GM19452 (cell line): ENCODE measurements at regions not wholly inside any gene's neighbourhood (a gene's known extent, or its start where the extent isn't known, plus 50 kb on each side); places are given as distances from the start of the nearest gene placed in this dataset.
A peak's percentile ranks its signal among the peaks of the same experiment; 100 is the strongest.

Experiments used
- ATAC-seq: cut with Tn5 transposase; IDR thresholded peaks from one replicate; pipeline ENCODE4 v1.9.1; 2021; ENCODE audit not compliant: unreplicated experiment

DNA sequence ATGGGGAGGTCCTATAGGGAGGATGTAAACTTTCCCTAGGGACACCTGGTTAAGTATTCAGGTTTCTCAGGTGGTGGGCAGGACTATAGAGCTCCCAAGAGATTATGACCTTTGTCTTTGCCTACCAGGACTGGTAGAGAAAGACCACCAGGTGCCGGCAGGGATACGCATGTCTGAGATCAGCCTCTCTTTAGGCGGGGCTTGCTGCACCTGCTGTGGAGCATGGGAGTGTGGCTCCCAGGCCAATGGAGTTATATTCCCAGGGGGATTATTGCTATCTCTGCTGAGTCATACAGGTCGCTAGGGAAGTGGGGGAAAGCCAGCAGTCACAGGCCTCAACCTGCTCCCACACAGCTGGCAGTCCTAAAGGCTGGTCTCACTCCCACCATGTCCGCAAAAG, 280.5 kb upstream of the MMS22L start:
- ATAC-seq, result no peak

- no peak for ATAC-seq
These were observed 289.9 kb upstream of the MMS22L start for GRCh38 chr6:97572943-97573342.

GRCh38 chr6:97586344-97586743, 303.3 kb upstream of the MMS22L start:
- ATAC-seq, result peak; percentile 51

DNA sequence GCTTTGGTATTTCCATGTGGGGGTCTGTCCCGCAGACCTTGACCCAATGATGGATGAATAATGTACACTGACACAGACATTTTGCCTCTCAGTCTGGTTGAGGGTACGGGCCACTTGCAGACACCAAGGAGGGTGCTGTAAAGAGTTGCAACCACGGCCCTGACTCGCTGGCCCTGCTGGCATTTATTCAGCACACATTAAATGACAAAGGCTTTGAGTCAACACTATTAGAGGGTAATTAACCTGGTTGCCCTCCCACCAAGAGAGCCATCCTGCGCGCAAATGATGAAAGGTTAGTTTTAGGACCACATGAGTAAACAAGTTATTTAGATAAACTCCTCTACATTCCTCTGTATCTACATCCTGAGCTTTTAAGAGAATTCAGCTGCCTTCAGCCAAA, 308.9 kb upstream of the MMS22L start:
- ATAC-seq, result no peak

GRCh38 chr6:97594844-97595243, 311.8 kb upstream of the MMS22L start:
- ATAC-seq, result no peak

DNA sequence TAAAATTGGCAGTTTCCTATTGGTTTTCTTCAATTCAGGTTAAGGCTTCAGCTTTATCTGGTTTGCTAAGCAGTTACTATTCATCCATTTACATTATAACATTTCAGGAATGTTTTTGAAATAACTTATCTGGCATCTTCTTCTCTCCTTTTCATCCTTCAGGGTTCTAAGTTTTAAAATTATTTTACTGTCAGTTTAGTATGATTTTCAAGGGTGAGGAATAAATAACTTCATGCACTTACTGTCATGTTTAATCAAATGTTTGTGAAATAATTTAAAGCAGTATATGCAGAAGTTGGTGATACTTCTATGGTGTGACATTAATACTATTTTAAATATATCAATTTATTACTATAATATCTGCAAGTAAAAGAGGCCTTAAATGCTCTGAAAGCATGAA, 338.1 kb upstream of the MMS22L start:
- ATAC-seq, result no peak

GRCh38 chr6:97626671-97627441, 343.8 kb upstream of the MMS22L start:
- no peak for ATAC-seq

GRCh38 chr6:97629180-97629579, 346.2 kb upstream of the MMS22L start:
- ATAC-seq, result no peak

- ATAC-seq, result no peak
These were observed 347.6 kb upstream of the MMS22L start for GRCh38 chr6:97630604-97631003.

DNA sequence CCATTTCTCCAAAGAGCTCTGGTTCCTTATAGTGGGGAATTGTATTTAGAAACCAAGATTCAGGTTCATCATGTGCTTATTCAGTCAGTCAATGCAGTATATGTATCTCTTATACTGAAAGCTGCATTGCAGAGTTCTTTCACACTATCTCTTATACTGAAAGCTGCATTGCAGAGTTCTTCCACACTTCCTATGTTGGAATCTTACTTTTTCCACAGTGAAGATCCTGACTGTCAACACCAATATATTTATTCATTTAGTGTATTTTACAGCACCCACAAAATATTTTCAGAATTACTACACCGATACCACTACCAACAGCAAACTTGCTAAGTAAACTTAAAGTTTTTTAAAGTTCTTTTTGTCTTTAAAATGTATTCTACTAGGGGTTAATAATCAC, 349.3 kb upstream of the MMS22L start:
- no peak for ATAC-seq

DNA sequence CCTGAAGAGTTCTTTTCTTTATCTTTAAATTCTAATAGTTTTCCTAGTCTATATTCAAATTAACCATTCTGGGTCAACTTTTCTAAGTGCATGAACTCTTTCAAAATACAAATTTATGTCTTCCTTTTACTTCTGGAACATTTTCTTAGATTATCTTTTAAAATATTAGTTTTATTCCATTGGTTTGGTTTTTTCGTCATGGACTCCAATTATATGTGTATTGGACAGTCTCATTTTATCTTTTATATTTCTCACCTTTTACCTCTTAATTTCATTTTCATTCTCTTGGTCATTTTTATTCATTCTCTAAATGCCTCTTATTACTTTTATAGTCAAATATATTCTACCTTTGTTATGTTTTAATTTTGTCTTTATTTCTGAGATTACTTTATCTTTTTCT, 356.7 kb upstream of the MMS22L start:
- ATAC-seq, result no peak

GRCh38 chr6:97644353-97644752, 361.3 kb upstream of the MMS22L start:
- no peak for ATAC-seq

- no peak for ATAC-seq
These were observed 362.7 kb upstream of the MMS22L start for GRCh38 chr6:97645757-97646156.

- no peak for ATAC-seq
These were observed 370.1 kb upstream of the MMS22L start for GRCh38 chr6:97653076-97653475.

- no peak for ATAC-seq
These were observed 370.5 kb upstream of the MMS22L start for GRCh38 chr6:97653517-97653916.

GRCh38 chr6:97654674-97655073, 371.7 kb upstream of the MMS22L start:
- ATAC-seq, result no peak

GRCh38 chr6:97656236-97656635, 373.2 kb upstream of the MMS22L start:
- no peak for ATAC-seq

DNA sequence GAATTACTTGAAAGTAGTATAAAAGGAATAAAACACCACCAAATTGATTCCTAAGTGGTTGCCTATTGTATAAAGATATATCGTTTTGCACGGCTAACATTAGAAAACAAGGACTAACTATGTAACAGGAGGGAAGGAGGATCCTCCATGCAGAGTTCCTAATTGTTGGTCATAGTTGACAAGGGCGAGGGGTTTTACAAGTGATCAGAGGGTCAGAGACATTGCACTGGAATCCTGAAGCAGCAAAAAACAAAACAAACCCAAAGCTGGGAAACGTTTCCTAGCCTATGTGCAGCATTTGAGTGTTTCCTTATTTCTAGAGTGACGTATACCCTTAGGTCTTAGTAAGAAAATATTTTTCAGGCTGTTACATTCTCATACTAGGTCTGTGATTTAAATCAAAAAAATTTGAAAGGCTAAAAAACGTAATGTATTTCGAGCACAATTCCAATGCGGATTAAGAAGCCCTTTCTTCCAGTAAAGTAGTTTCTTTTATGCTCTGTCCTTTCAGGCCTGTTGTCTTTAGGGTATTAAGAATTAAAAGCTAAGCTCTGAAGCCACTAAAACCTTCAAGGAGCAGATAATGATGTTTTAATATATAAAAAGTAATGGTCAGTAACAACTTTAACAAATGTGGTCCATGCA, 373.8 kb upstream of the MMS22L start:
- no peak for ATAC-seq

DNA sequence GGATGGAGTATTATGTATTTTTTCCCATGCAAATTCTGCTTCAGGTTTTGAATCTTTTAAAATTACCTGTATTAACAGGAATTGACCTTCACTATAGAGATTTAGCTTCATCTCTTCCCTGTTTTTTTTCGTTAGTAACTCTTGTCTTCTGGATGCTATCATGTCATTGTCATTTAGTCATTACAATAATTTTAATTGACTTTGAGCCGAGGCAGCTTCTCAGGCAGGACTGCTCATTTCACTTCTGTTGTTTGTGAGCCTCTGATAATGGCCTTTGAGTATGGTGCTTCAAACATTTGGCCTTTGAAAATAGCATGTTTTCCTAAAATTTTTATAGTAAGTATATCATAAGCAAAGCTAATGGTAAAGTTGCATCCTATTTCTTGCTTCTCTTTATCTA, 375.1 kb upstream of the MMS22L start:
- ATAC-seq, result no peak

DNA sequence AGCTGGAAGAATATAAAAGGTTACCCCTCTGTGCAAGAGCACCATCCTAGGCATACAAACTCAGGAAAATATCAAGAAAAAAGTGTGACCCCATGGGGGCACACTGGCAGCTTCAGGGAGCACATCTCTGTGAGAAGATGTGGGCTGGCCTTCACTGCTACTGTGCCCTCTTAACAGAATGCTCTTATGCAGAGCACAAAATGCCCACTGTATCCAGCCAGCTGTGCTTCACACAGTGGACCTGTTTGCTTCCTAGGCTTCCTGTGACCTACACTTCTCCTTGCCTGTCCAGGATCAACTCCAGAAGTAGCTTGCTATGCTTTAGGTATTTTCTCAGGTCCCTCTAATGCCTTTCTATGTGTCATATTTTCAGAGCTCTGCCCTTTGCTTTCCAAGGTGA, 380.2 kb upstream of the MMS22L start:
- ATAC-seq, result no peak

- ATAC-seq, result no peak
These were observed 382.4 kb upstream of the MMS22L start for GRCh38 chr6:97665446-97665845.

DNA sequence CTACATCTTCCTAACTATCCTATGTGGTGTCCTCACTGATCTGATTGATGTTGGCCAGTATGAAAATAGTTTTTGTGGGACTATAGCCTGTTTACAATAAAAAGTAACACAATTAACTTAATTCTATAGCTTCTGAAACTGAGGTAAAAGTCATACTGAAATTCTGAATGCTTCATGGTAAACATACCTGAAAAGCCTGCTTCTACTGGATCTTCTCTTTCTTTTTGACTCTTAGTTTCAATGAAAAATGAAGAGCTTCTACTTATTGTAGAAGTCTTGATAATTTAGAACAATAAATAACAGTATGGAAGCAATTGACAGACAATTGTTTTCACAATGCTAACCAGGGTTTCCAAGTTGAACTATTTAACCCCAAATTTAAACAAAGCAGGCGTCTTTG, 383.9 kb upstream of the MMS22L start:
- no peak for ATAC-seq

DNA sequence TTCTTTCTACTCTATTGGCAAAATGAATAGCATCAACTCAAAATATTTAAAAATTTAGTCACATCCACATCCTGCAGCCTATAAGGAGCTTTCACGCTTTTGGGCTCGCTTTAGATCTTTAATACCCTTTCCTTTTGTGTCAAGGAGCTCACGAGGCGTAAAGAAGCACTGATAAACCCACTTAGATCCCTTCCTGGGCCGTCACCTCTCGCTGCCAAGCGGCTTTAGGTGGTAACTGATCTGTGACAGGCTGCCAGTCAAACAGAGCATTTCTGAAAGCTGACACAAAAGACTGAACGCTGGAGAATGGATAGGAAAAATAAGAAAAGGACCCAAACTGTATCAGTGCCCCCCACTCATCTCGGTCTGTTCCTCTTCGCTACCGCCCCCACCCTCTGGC, 385.7 kb upstream of the MMS22L start:
- ATAC-seq, result peak; percentile 39
